Spleen (tissue), 11 donors: ENCODE measurements at regions not wholly inside any gene's neighbourhood (a gene's known extent, or its start where the extent isn't known, plus 50 kb on each side); places are given as distances from the start of the nearest gene placed in this dataset.
"Not testable (repeated sequence)": the region's sequence is repeated elsewhere in the genome, so short reads cannot be mapped to it uniquely, and the experiment has no call there.

ENCODE experiments used
- DNase-seq: peaks from one replicate; pipeline ENCODE4 v3.0.0-alpha.2; 2020
- H3K27ac ChIP-seq, 8 donors: fragments of 200-600 bp; sonication (generic) in 7 of 8; 1 replicate in 4 of 8; 2 replicates in 4 of 8; pipeline versions ENCODE4 v1.5.0 to v1.8.0; 2016 to 2021; ENCODE audit warnings: inconsistent platforms in 4 of 8, mild to moderate bottlenecking in 4 of 8, moderate library complexity in 1 of 8
- H3K27me3 ChIP-seq, 7 donors: fragments of 200-600 bp; sonication (generic) in 6 of 7; replicated peaks in 1 of 7; 1 replicate in 4 of 7; 2 replicates in 3 of 7; pipeline versions ENCODE4 v1.5.0 to v1.8.0; 2016 to 2021; ENCODE audit warnings: inconsistent platforms in 3 of 7, mild to moderate bottlenecking in 1 of 7
- H3K36me3 ChIP-seq, 6 donors: fragments of 200-600 bp; sonication (generic) in 5 of 6; 1 replicate in 4 of 6; 2 replicates in 2 of 6; pipeline versions ENCODE4 v1.5.0 to v1.8.0; 2016 to 2021; ENCODE audit warnings: inconsistent platforms in 2 of 6
- H3K4me1 ChIP-seq, 6 donors: fragments of 200-600 bp; sonication (generic) in 5 of 6; 1 replicate in 3 of 6; 2 replicates in 3 of 6; pipeline versions ENCODE4 v1.5.0 to v1.8.0; 2016 to 2021; ENCODE audit warnings: inconsistent platforms in 3 of 6
- H3K4me3 ChIP-seq, 8 donors: fragments of 200-600 bp; sonication (generic) in 7 of 8; 1 replicate in 4 of 8; 2 replicates in 4 of 8; pipeline versions ENCODE4 v1.5.0 to v1.8.0; 2016 to 2021; ENCODE audit warnings: inconsistent platforms in 4 of 8, mild to moderate bottlenecking in 4 of 8, moderate library complexity in 2 of 8
- H3K9me3 ChIP-seq, 8 donors: fragments of 200-600 bp; sonication (generic) in 7 of 8; 1 replicate in 4 of 8; 2 replicates in 4 of 8; pipeline versions ENCODE4 v1.5.0 to v1.8.0; 2016 to 2021; ENCODE audit warnings: inconsistent platforms in 4 of 8
- CTCF ChIP-seq, 11 experiments: fragments of 200-600 bp in 7 of 11; fragments of 450-650 bp in 4 of 11; sonication (generic) in 4 of 11; IDR thresholded peaks in 8 of 11; conservative IDR thresholded peaks in 3 of 11; 1 replicate in 7 of 11; 2 replicates in 4 of 11; pipeline versions ENCODE4 v1.4.0 to v1.8.0; 2016 to 2021; ENCODE audit warnings: antibody characterized with exemption in 11 of 11, inconsistent platforms in 4 of 11, mild to moderate bottlenecking in 1 of 11
- POLR2A ChIP-seq, 3 donors: fragments of 450-650 bp; IDR thresholded peaks; one replicate each; pipeline ENCODE4 v1.5.1; 2017; ENCODE audit warnings: antibody characterized with exemption in 3 of 3, mild to moderate bottlenecking in 1 of 3
- POLR2AphosphoS5 ChIP-seq, 3 donors: sonication (generic); formaldehyde crosslinking; IDR thresholded peaks; one replicate each; pipeline ENCODE4 v1.5.1; 2017; ENCODE audit warnings: antibody characterized with exemption in 3 of 3
- WGBS, 5 donors: extraction: QIAGEN DNeasy Blood & Tissue Kit in 3 of 5; methylation state at CpG; one replicate each; pipeline versions ENCODE4 v1.1.5 to v1.1.7; 2013 to 2018; 5-methylcytosine and 5-hydroxymethylcytosine counted together
- intact Hi-C: fragments of 100-400 bp; cut with DNase I; formaldehyde crosslinking; loops from one replicate; pipeline ENCODE4 v1.15.0; 2023; ENCODE audit warnings: low total_unique reads
- donor health status: healthy with polysubstance abuse.
- donor health status: DM: no; HTN: no; CAD: no; lungs with moderate emphysema.
- donor health status: DM: no; HTN: no; CAD: no.
- donor health status: Bipolar disorder and iron deficiency.
- donor health status: healthy.
- donor health status: DM: no; HTN: no; CAD: no.
- donor health status: DM: yes; HTN: yes; CAD: no.

- H3K4me1 ChIP-seq = no peaks in the 10 kb centered on the region
- H3K9me3 ChIP-seq = peaks cover 0 to 12% (median 1%) of the 10 kb centered on the region in 8 donors
- DNase-seq = no peak
- intact Hi-C loops = no loop called here
- WGBS, 5 donors = 78 to 95% (median 86%) methylated on average over 3 of the region's 3 CpGs
- no peak overlapping the region for H3K27ac ChIP-seq
- H3K4me3 ChIP-seq = no peak overlapping the region
- H3K36me3 ChIP-seq = no peaks in the 10 kb centered on the region
- TF ChIP-seq POLR2A (IDR thresholded peaks at IDR 0.05) (no peak), POLR2AphosphoS5 (IDR thresholded peaks at IDR 0.05) (no peak), CTCF (IDR thresholded peaks at IDR 0.05 in 8 of 11, conservative IDR thresholded peaks at IDR 0.05 in 3 of 11) (no peak)
- H3K27me3 ChIP-seq = no peaks in the 10 kb centered on the region
These were observed 1130.0 kb downstream of the DNAJB9 start for GRCh38 chr7:109699661-109700060.

GRCh38 chr7:109713366-109713765 is 1143.7 kb downstream of the DNAJB9 start:
- no peaks in the 10 kb centered on the region for H3K4me1 ChIP-seq
- 86 to 100% (median 88%) methylated on average over 1 of the region's 1 CpG for WGBS, 5 donors
- peaks cover 0 to 3% (median 0%) of the 10 kb centered on the region in 8 donors for H3K9me3 ChIP-seq
- H3K36me3 ChIP-seq = no peaks in the 10 kb centered on the region
- H3K27me3 ChIP-seq = no peaks in the 10 kb centered on the region
- no peak overlapping the region for H3K27ac ChIP-seq
- DNase-seq = no peak
- intact Hi-C loops = no loop called here
- TF ChIP-seq POLR2A (IDR thresholded peaks at IDR 0.05) (no peak), CTCF (IDR thresholded peaks at IDR 0.05 in 8 of 11, conservative IDR thresholded peaks at IDR 0.05 in 3 of 11) (no peak), POLR2AphosphoS5 (IDR thresholded peaks at IDR 0.05) (no peak)
- H3K4me3 ChIP-seq = no peak overlapping the region

- H3K4me1 ChIP-seq, DNase-seq, H3K27me3 ChIP-seq, H3K9me3 ChIP-seq, H3K4me3 ChIP-seq, H3K27ac ChIP-seq, intact Hi-C loops, H3K36me3 ChIP-seq: not testable (repeated sequence)
- 70 to 89% (median 79%) methylated on average over 8 of the region's 8 CpGs for WGBS, 5 donors
These were observed 1149.7 kb downstream of the DNAJB9 start for GRCh38 chr7:109719359-109719758.

- no peak overlapping the region for H3K4me3 ChIP-seq
- intact Hi-C loops = no loop called here
- H3K4me1 ChIP-seq = no peaks in the 10 kb centered on the region
- H3K27ac ChIP-seq = no peak overlapping the region
- DNase-seq = no peak
- H3K9me3 ChIP-seq = peaks cover 0 to 13% (median 4%) of the 10 kb centered on the region in 8 donors
- no peaks in the 10 kb centered on the region for H3K36me3 ChIP-seq
- TF ChIP-seq POLR2A (IDR thresholded peaks at IDR 0.05) (no peak), POLR2AphosphoS5 (IDR thresholded peaks at IDR 0.05) (no peak), CTCF (IDR thresholded peaks at IDR 0.05 in 8 of 11, conservative IDR thresholded peaks at IDR 0.05 in 3 of 11) (no peak)
- H3K27me3 ChIP-seq = no peaks in the 10 kb centered on the region
These were observed 1164.9 kb downstream of the DNAJB9 start for GRCh38 chr7:109734601-109735000.

GRCh38 chr7:109735881-109736280 is 1166.2 kb downstream of the DNAJB9 start:
- Histone ChIP-seq H3K4me1 (no peaks in the 10 kb centered on the region), H3K4me3 (no peak overlapping the region), H3K27me3 (no peaks in the 10 kb centered on the region), H3K9me3 (peaks cover 0 to 13% (median 4%) of the 10 kb centered on the region in 8 donors), H3K27ac (no peak overlapping the region), H3K36me3 (no peaks in the 10 kb centered on the region)
- TF ChIP-seq POLR2A (IDR thresholded peaks at IDR 0.05) = no peak
- no peak for TF ChIP-seq POLR2AphosphoS5 (IDR thresholded peaks at IDR 0.05)
- TF ChIP-seq CTCF (IDR thresholded peaks at IDR 0.05 in 8 of 11, conservative IDR thresholded peaks at IDR 0.05 in 3 of 11) = no peak
- 73 to 88% (median 82%) methylated on average over 5 of the region's 5 CpGs for WGBS, 5 donors
- intact Hi-C loops = no loop called here
- no peak for DNase-seq
